ENCODE measurements at regions not wholly inside any gene's neighbourhood (a gene's known extent, or its start where the extent isn't known, plus 50 kb on each side); places are given as distances from the start of the nearest gene placed in this dataset.

DNA sequence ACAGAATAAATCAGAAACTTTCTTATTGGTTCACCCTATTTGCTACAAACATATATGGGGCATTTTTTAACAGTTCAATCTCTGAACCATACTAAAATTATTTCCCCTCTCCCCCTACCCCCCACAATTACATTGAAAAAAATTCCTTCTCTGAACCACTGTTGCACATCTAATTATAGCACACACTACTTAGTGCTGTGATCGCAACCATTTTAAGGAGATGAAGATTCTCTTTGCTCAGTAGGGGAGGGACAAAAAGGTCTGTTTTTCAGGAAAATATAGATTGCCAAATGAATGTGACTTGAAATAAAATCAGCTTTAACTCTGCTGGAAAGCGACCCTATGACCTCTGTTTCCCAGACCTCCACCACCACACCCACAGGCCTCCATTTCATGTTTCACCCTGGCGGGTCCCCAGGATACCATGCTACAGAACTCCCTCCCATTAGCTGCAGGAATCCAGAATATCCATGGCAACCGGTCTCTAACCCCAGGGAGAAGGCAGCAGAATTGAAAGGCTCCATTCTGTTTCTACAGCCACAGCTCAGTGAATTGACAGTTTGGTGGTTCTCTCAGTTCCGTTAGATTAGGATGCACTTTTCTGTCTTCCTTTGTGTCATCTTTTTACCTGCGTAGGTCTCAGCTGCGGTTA, 286.3 kb downstream of the TBC1D4 start:
- no peaks in the 10 kb centered on the region for H3K27me3 ChIP-seq
- no peaks in the 10 kb centered on the region for H3K9me3 ChIP-seq
- intact Hi-C loops (cut with DNase I), result no loop called here
- no peaks in the 10 kb centered on the region for H3K36me3 ChIP-seq
- no peak overlapping the region for H3K4me3 ChIP-seq
- TF ChIP-seq, protein P1, sequence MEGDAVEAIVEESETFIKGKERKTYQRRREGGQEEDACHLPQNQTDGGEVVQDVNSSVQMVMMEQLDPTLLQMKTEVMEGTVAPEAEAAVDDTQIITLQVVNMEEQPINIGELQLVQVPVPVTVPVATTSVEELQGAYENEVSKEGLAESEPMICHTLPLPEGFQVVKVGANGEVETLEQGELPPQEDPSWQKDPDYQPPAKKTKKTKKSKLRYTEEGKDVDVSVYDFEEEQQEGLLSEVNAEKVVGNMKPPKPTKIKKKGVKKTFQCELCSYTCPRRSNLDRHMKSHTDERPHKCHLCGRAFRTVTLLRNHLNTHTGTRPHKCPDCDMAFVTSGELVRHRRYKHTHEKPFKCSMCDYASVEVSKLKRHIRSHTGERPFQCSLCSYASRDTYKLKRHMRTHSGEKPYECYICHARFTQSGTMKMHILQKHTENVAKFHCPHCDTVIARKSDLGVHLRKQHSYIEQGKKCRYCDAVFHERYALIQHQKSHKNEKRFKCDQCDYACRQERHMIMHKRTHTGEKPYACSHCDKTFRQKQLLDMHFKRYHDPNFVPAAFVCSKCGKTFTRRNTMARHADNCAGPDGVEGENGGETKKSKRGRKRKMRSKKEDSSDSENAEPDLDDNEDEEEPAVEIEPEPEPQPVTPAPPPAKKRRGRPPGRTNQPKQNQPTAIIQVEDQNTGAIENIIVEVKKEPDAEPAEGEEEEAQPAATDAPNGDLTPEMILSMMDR (IDR thresholded peaks at IDR 0.05), result no peak
- H3K9ac ChIP-seq (ENCODE audit: low read depth in 2 of 2, low read length in 2 of 2), result no peak overlapping the region
- DNase-seq, result no peak
- H3K4me1 ChIP-seq, result no peaks in the 10 kb centered on the region
- no peak overlapping the region for H3K27ac ChIP-seq

DNA sequence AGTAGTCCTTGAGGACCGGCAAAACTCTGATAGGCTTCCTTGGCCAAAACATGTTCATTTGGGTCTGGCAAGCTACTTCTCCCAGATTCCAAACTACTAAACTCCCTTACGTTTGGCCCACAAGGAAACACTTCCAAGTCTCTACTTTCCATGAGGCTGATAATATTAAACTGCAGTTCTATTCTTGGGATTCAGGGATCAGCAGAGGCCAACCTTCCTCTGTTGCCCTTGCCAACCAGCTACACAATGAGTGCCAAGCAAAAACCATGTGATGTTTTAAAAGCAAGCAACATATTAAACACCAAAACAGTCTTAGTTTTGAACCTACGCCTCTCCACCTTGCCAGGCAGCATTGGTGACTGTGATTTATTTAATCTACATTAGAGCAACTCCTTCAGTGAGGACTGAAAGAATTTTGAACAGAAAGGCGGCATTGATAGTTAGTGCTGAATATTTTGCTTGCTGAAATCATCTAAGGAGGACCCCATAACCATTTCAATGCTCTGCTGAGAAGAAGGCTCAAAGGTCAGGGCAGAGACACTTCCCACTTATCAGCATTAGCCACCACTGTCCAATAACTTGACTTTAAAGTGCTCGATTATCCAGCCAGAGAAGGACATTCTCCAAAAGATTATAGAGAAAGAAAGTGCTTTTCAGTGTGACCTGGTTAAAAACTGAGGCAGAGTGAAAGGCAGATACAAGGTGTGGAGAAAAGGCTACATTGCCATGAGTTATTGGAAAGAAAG, 287.1 kb downstream of the TBC1D4 start:
- TF ChIP-seq, protein P1 (IDR thresholded peaks at IDR 0.05), result no peak
- no peak for DNase-seq
- intact Hi-C loops (cut with DNase I), result no loop called here

DNA sequence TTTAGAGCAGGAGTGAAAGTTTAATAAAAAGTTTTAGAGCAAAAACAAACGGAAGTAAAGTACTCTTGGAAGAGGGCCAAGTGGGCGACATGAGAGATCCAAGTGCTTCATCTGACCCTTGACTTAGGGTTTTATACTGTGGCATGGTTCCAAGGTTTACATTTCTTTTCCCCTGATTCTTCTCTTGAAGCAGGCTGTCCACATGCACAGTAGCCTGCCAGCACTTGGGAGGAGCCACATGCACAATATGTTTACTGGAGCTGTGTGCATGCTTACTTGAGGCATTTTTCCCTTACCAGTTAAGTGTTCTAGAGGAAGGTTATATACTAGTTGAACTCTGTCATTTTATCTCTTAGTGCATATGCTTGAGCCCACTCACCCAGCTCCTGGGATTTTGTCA, 295.6 kb downstream of the TBC1D4 start:
- no peak for DNase-seq
- intact Hi-C loops (cut with DNase I), result no loop called here
- Histone ChIP-seq H3K4me1 (no peaks in the 10 kb centered on the region), H3K4me3 (no peak overlapping the region), H3K9me3 (no peaks in the 10 kb centered on the region), H3K27ac (no peak overlapping the region), H3K9ac (ENCODE audit: low read depth in 2 of 2, low read length in 2 of 2) (no peak overlapping the region), H3K27me3 (no peaks in the 10 kb centered on the region), H3K36me3 (no peaks in the 10 kb centered on the region)
- TF ChIP-seq, protein P1 (IDR thresholded peaks at IDR 0.05), result no peak

More for the DNA sequence above, 287.1 kb downstream of the TBC1D4 start:
- Histone ChIP-seq H3K27ac (no peak overlapping the region), H3K36me3 (no peaks in the 10 kb centered on the region), H3K9me3 (no peaks in the 10 kb centered on the region), H3K9ac (ENCODE audit: low read depth in 2 of 2, low read length in 2 of 2) (no peak overlapping the region), H3K4me1 (no peaks in the 10 kb centered on the region), H3K4me3 (no peak overlapping the region), H3K27me3 (no peaks in the 10 kb centered on the region)

DNA sequence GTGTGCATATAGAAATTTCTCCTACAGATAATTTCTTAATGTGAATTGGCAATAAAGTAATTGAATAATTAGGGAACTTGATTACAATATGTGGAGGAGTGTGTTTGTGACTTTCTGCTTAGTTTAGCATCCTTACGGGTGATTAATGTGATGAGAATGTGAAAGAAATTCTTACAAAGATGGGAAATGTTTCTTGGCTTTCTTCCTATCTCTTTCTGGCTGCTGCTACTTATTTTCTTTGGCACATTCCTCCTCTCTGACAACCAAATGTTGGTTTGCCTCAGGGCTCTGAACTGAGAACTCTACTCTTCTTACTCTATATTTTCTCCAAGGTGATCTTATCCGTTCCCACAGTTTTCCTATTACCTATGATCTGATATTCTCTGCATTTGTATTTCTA, 300.1 kb downstream of the TBC1D4 start:
- H3K27ac ChIP-seq, result no peak overlapping the region
- H3K27me3 ChIP-seq, result no peaks in the 10 kb centered on the region
- H3K9me3 ChIP-seq, result no peaks in the 10 kb centered on the region
- H3K4me3 ChIP-seq, result no peak overlapping the region
- no peaks in the 10 kb centered on the region for H3K36me3 ChIP-seq
- TF ChIP-seq, protein P1 (IDR thresholded peaks at IDR 0.05), result no peak
- no peak overlapping the region for H3K9ac ChIP-seq (ENCODE audit: low read depth in 2 of 2, low read length in 2 of 2)
- H3K4me1 ChIP-seq, result no peaks in the 10 kb centered on the region
- no peak for DNase-seq
- intact Hi-C loops (cut with DNase I), result no loop called here

DNA sequence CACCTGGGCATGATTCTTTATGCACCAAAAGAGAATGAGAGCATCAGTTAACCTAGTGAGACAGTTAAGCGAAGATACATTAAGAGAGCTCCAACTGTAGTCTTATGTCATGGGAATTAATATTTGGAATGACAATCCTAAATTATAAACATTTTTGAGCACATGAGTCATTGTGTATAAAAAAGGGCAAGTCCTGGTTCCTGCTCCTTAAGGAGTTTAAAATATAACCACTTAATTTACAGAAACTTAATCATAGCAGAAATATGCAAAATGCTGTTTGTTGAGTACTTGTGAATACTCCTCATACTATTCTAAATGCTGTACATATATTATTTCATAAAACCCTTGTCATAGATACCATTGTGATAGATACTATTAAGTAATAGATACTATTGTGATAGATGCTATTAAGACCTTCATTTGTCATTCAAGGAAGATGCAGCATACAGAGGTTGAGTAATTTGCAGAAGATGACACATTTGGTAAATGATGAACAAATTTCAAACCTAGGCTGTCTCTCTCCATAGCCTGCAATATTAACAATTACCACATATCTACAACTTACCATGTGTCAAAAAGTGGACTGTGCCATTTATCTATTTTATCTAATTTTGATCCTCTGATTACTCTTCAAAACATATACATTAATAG, 301.0 kb downstream of the TBC1D4 start:
- H3K4me3 ChIP-seq, result no peak overlapping the region
- intact Hi-C loops (cut with DNase I), result no loop called here

More for the DNA sequence above, 301.0 kb downstream of the TBC1D4 start:
- TF ChIP-seq, protein P1 (IDR thresholded peaks at IDR 0.05), result no peak
- Histone ChIP-seq H3K4me1 (no peaks in the 10 kb centered on the region), H3K27me3 (no peaks in the 10 kb centered on the region), H3K36me3 (no peaks in the 10 kb centered on the region), H3K9ac (ENCODE audit: low read depth in 2 of 2, low read length in 2 of 2) (no peak overlapping the region), H3K9me3 (no peaks in the 10 kb centered on the region), H3K27ac (no peak overlapping the region)
- DNase-seq, result no peak

Data from colonic mucosa (tissue), 4 donors.